ENCODE measurements at regions not wholly inside any gene's neighbourhood (a gene's known extent, or its start where the extent isn't known, plus 50 kb on each side); places are given as distances from the start of the nearest gene placed in this dataset.
"Not testable (repeated sequence)": the region's sequence is repeated elsewhere in the genome, so short reads cannot be mapped to it uniquely, and the experiment has no call there.

- DNase-seq (ENCODE audit: low read depth) = no peak
Observed at GRCh38 chr7:153657182-153657800, 394.9 kb upstream of the DPP6 start.

GRCh38 chr7:153675131-153675530 is 377.1 kb upstream of the DPP6 start:
- no peak for DNase-seq (ENCODE audit: low read depth)
- H3K4me3 ChIP-seq (ENCODE audit: low read depth, low read length) = no peak overlapping the region
- no peak for TF ChIP-seq CTCF (conservative IDR thresholded peaks at IDR 0.05; ENCODE audit: low read depth, low read length)

More at GRCh38 chr7:153657182-153657800, 394.9 kb upstream of the DPP6 start:
- no peak for TF ChIP-seq CTCF (conservative IDR thresholded peaks at IDR 0.05; ENCODE audit: low read depth, low read length)
- no peak overlapping the region for H3K4me3 ChIP-seq (ENCODE audit: low read depth, low read length)

- H3K4me3 ChIP-seq (ENCODE audit: low read depth, low read length) = no peak overlapping the region
- DNase-seq (ENCODE audit: low read depth) = no peak
- no peak for TF ChIP-seq CTCF (conservative IDR thresholded peaks at IDR 0.05; ENCODE audit: low read depth, low read length)
Observed at GRCh38 chr7:153682628-153683027, 369.6 kb upstream of the DPP6 start.

GRCh38 chr7:153696242-153696641 is 356.0 kb upstream of the DPP6 start:
- no peak for TF ChIP-seq CTCF (conservative IDR thresholded peaks at IDR 0.05; ENCODE audit: low read depth, low read length)
- no peak overlapping the region for H3K4me3 ChIP-seq (ENCODE audit: low read depth, low read length)
- no peak for DNase-seq (ENCODE audit: low read depth)

GRCh38 chr7:153698046-153698445 is 354.2 kb upstream of the DPP6 start:
- no peak for DNase-seq (ENCODE audit: low read depth)
- H3K4me3 ChIP-seq (ENCODE audit: low read depth, low read length) = no peak overlapping the region
- no peak for TF ChIP-seq CTCF (conservative IDR thresholded peaks at IDR 0.05; ENCODE audit: low read depth, low read length)

GRCh38 chr7:153701678-153702077 is 350.5 kb upstream of the DPP6 start:
- DNase-seq (ENCODE audit: low read depth) = no peak
- H3K4me3 ChIP-seq (ENCODE audit: low read depth, low read length) = no peak overlapping the region
- TF ChIP-seq CTCF (conservative IDR thresholded peaks at IDR 0.05; ENCODE audit: low read depth, low read length) = no peak

- not testable (repeated sequence) for DNase-seq (ENCODE audit: low read depth); H3K4me3 ChIP-seq (ENCODE audit: low read depth, low read length)
Observed at GRCh38 chr7:153723892-153724291, 328.3 kb upstream of the DPP6 start.

- not testable (repeated sequence) for H3K4me3 ChIP-seq (ENCODE audit: low read depth, low read length); DNase-seq (ENCODE audit: low read depth)
Observed at GRCh38 chr7:153731504-153731903, 320.7 kb upstream of the DPP6 start.

GRCh38 chr7:153743434-153743833 is 308.8 kb upstream of the DPP6 start:
- H3K4me3 ChIP-seq (ENCODE audit: low read depth, low read length); DNase-seq (ENCODE audit: low read depth): not testable (repeated sequence)

GRCh38 chr7:153747969-153748368 is 304.2 kb upstream of the DPP6 start:
- not testable (repeated sequence) for DNase-seq (ENCODE audit: low read depth); H3K4me3 ChIP-seq (ENCODE audit: low read depth, low read length)

GRCh38 chr7:153748885-153749284 is 303.3 kb upstream of the DPP6 start:
- not testable (repeated sequence) for DNase-seq (ENCODE audit: low read depth); H3K4me3 ChIP-seq (ENCODE audit: low read depth, low read length)

- not testable (repeated sequence) for DNase-seq (ENCODE audit: low read depth); H3K4me3 ChIP-seq (ENCODE audit: low read depth, low read length)
Observed at GRCh38 chr7:153765869-153766268, 286.3 kb upstream of the DPP6 start.
